ENCODE measurements at regions not wholly inside any gene's neighbourhood (a gene's known extent, or its start where the extent isn't known, plus 50 kb on each side); places are given as distances from the start of the nearest gene placed in this dataset.
A peak's percentile ranks its signal among the peaks of the same experiment; 100 is the strongest.

- Histone ChIP-seq H3K36me3 (replicated peaks in 1 of 2; ENCODE audit: control insufficient read depth in 2 of 2, insufficient read depth in 2 of 2, low read length in 2 of 2) (peaks cover 2 to 30% of the 10 kb centered on the region in 2 donors), H2AFZ (ENCODE audit: low read length) (no peak overlapping the region), H3K27me3 (ENCODE audit: control insufficient read depth in 3 of 3, insufficient read depth in 3 of 3, low read depth in 1 of 3, low read length in 3 of 3) (no peaks in the 10 kb centered on the region), H3K4me3 (ENCODE audit: low read length in 2 of 2) (no peak overlapping the region), H3K27ac (replicated peaks; ENCODE audit: low read length) (no peak overlapping the region), H3K9ac (ENCODE audit: low read depth, low read length, poor library complexity) (no peak overlapping the region), H3K18ac (ENCODE audit: low read length) (no peak overlapping the region), H4K91ac (ENCODE audit: low read depth, low read length, poor library complexity) (no peak overlapping the region), H3K79me1 (ENCODE audit: low read depth, low read length) (no peaks in the 10 kb centered on the region), H3K14ac (ENCODE audit: low read length) (no peak overlapping the region), H3K4me1 (ENCODE audit: control insufficient read depth in 2 of 2, insufficient read depth in 1 of 2, low read depth in 1 of 2, low read length in 2 of 2) (no peaks in the 10 kb centered on the region), H3K9me3 (replicated peaks in 1 of 2; ENCODE audit: control insufficient read depth in 2 of 2, insufficient read depth in 1 of 2, low read depth in 1 of 2, low read length in 2 of 2) (no peaks in the 10 kb centered on the region), H2BK5ac (ENCODE audit: low read length) (no peak overlapping the region), H2BK15ac (ENCODE audit: low read length) (no peak overlapping the region), H3K23ac (ENCODE audit: low read depth, low read length, poor library complexity) (no peak overlapping the region), H3K4ac (ENCODE audit: low read length) (no peak overlapping the region), H2AK5ac (ENCODE audit: low read depth, low read length) (no peak overlapping the region), H3K4me2 (ENCODE audit: insufficient read depth, low read length, poor library complexity, severe bottlenecking) (no peak overlapping the region), H4K8ac (ENCODE audit: low read depth, low read length) (no peak overlapping the region), H2BK12ac (ENCODE audit: low read length) (no peak overlapping the region), H2BK120ac (ENCODE audit: low read depth, low read length) (no peak overlapping the region)
- DNase-seq (ENCODE audit: low spot score), result no peak
- no CpG with 5 or more reads among the region's 3 CpGs for WGBS, 2 donors (ENCODE audit: extremely low coverage in 2 of 2, insufficient read length in 2 of 2, insufficient replicate concordance in 1 of 2)
Measured at GRCh38 chr12:27382924-27383323, 50.3 kb downstream of the BMAL2 start.

GRCh38 chr12:27383429-27384260 lies 51.0 kb downstream of the BMAL2 start:
- no peak overlapping the region for H4K8ac ChIP-seq (ENCODE audit: low read depth, low read length)
- H2BK120ac ChIP-seq (ENCODE audit: low read depth, low read length), result no peak overlapping the region
- no peak overlapping the region for H4K91ac ChIP-seq (ENCODE audit: low read depth, low read length, poor library complexity)
- no peak overlapping the region for H2AFZ ChIP-seq (ENCODE audit: low read length)
- no peak overlapping the region for H3K4ac ChIP-seq (ENCODE audit: low read length)
- no peak overlapping the region for H2BK12ac ChIP-seq (ENCODE audit: low read length)
- DNase-seq (ENCODE audit: low spot score), result peak; percentile 71
- H3K18ac ChIP-seq (ENCODE audit: low read length), result no peak overlapping the region
- no peaks in the 10 kb centered on the region for H3K9me3 ChIP-seq (replicated peaks in 1 of 2; ENCODE audit: control insufficient read depth in 2 of 2, insufficient read depth in 1 of 2, low read depth in 1 of 2, low read length in 2 of 2)
- WGBS, 2 donors (ENCODE audit: extremely low coverage in 2 of 2, insufficient read length in 2 of 2, insufficient replicate concordance in 1 of 2), result no CpG with 5 or more reads among the region's 12 CpGs
- H3K14ac ChIP-seq (ENCODE audit: low read length), result no peak overlapping the region
- H3K23ac ChIP-seq (ENCODE audit: low read depth, low read length, poor library complexity), result no peak overlapping the region
- no peak overlapping the region for H2BK5ac ChIP-seq (ENCODE audit: low read length)
- H2BK15ac ChIP-seq (ENCODE audit: low read length), result no peak overlapping the region
- no peak overlapping the region for H3K27ac ChIP-seq (replicated peaks; ENCODE audit: low read length)
- no peak overlapping the region for H3K4me3 ChIP-seq (ENCODE audit: low read length in 2 of 2)
- no peak overlapping the region for H3K4me2 ChIP-seq (ENCODE audit: insufficient read depth, low read length, poor library complexity, severe bottlenecking)
- peaks cover 4 to 34% of the 10 kb centered on the region in 2 donors for H3K36me3 ChIP-seq (replicated peaks in 1 of 2; ENCODE audit: control insufficient read depth in 2 of 2, insufficient read depth in 2 of 2, low read length in 2 of 2)
- H3K79me1 ChIP-seq (ENCODE audit: low read depth, low read length), result no peaks in the 10 kb centered on the region
- H3K27me3 ChIP-seq (ENCODE audit: control insufficient read depth in 3 of 3, insufficient read depth in 3 of 3, low read depth in 1 of 3, low read length in 3 of 3), result no peaks in the 10 kb centered on the region
- H3K4me1 ChIP-seq (ENCODE audit: control insufficient read depth in 2 of 2, insufficient read depth in 1 of 2, low read depth in 1 of 2, low read length in 2 of 2), result no peaks in the 10 kb centered on the region
- no peak overlapping the region for H2AK5ac ChIP-seq (ENCODE audit: low read depth, low read length)
- no peak overlapping the region for H3K9ac ChIP-seq (ENCODE audit: low read depth, low read length, poor library complexity)

GRCh38 chr12:27384261-27384590 lies 51.6 kb downstream of the BMAL2 start:
- no peak overlapping the region for H3K27ac ChIP-seq (replicated peaks; ENCODE audit: low read length)
- DNase-seq (ENCODE audit: low spot score), result no peak
- no peak overlapping the region for H3K4me3 ChIP-seq (ENCODE audit: low read length in 2 of 2)
- H3K4me1 ChIP-seq (ENCODE audit: control insufficient read depth in 2 of 2, insufficient read depth in 1 of 2, low read depth in 1 of 2, low read length in 2 of 2), result no peaks in the 10 kb centered on the region
- no peak overlapping the region for H2AFZ ChIP-seq (ENCODE audit: low read length)
- no peaks in the 10 kb centered on the region for H3K27me3 ChIP-seq (ENCODE audit: control insufficient read depth in 3 of 3, insufficient read depth in 3 of 3, low read depth in 1 of 3, low read length in 3 of 3)
- no peak overlapping the region for H3K14ac ChIP-seq (ENCODE audit: low read length)
- H2BK5ac ChIP-seq (ENCODE audit: low read length), result no peak overlapping the region
- no peak overlapping the region for H3K4ac ChIP-seq (ENCODE audit: low read length)
- no peaks in the 10 kb centered on the region for H3K79me1 ChIP-seq (ENCODE audit: low read depth, low read length)
- H3K9ac ChIP-seq (ENCODE audit: low read depth, low read length, poor library complexity), result no peak overlapping the region
- no peak overlapping the region for H3K18ac ChIP-seq (ENCODE audit: low read length)
- WGBS, 2 donors (ENCODE audit: extremely low coverage in 2 of 2, insufficient read length in 2 of 2, insufficient replicate concordance in 1 of 2), result no CpG with 5 or more reads among the region's 1 CpG
- H2BK12ac ChIP-seq (ENCODE audit: low read length), result no peak overlapping the region
- peaks cover 4 to 38% of the 10 kb centered on the region in 2 donors for H3K36me3 ChIP-seq (replicated peaks in 1 of 2; ENCODE audit: control insufficient read depth in 2 of 2, insufficient read depth in 2 of 2, low read length in 2 of 2)
- no peak overlapping the region for H3K23ac ChIP-seq (ENCODE audit: low read depth, low read length, poor library complexity)
- H4K8ac ChIP-seq (ENCODE audit: low read depth, low read length), result no peak overlapping the region
- no peak overlapping the region for H4K91ac ChIP-seq (ENCODE audit: low read depth, low read length, poor library complexity)
- no peak overlapping the region for H2BK15ac ChIP-seq (ENCODE audit: low read length)
- H3K9me3 ChIP-seq (replicated peaks in 1 of 2; ENCODE audit: control insufficient read depth in 2 of 2, insufficient read depth in 1 of 2, low read depth in 1 of 2, low read length in 2 of 2), result no peaks in the 10 kb centered on the region
- H3K4me2 ChIP-seq (ENCODE audit: insufficient read depth, low read length, poor library complexity, severe bottlenecking), result no peak overlapping the region
- no peak overlapping the region for H2BK120ac ChIP-seq (ENCODE audit: low read depth, low read length)
- H2AK5ac ChIP-seq (ENCODE audit: low read depth, low read length), result no peak overlapping the region

GRCh38 chr12:27385766-27386564 lies 53.3 kb downstream of the BMAL2 start:
- Histone ChIP-seq H3K14ac (ENCODE audit: low read length) (no peak overlapping the region), H2BK120ac (ENCODE audit: low read depth, low read length) (no peak overlapping the region), H3K4me2 (ENCODE audit: insufficient read depth, low read length, poor library complexity, severe bottlenecking) (no peak overlapping the region), H2BK15ac (ENCODE audit: low read length) (no peak overlapping the region), H2BK5ac (ENCODE audit: low read length) (no peak overlapping the region), H3K79me1 (ENCODE audit: low read depth, low read length) (no peaks in the 10 kb centered on the region), H3K36me3 (replicated peaks in 1 of 2; ENCODE audit: control insufficient read depth in 2 of 2, insufficient read depth in 2 of 2, low read length in 2 of 2) (peaks cover 4 to 45% of the 10 kb centered on the region in 2 donors), H2AFZ (ENCODE audit: low read length) (no peak overlapping the region), H3K23ac (ENCODE audit: low read depth, low read length, poor library complexity) (no peak overlapping the region), H4K91ac (ENCODE audit: low read depth, low read length, poor library complexity) (no peak overlapping the region), H3K27ac (replicated peaks; ENCODE audit: low read length) (no peak overlapping the region), H4K8ac (ENCODE audit: low read depth, low read length) (no peak overlapping the region), H3K9ac (ENCODE audit: low read depth, low read length, poor library complexity) (no peak overlapping the region), H3K4me1 (ENCODE audit: control insufficient read depth in 2 of 2, insufficient read depth in 1 of 2, low read depth in 1 of 2, low read length in 2 of 2) (no peaks in the 10 kb centered on the region), H2BK12ac (ENCODE audit: low read length) (no peak overlapping the region), H2AK5ac (ENCODE audit: low read depth, low read length) (no peak overlapping the region), H3K4me3 (ENCODE audit: low read length in 2 of 2) (no peak overlapping the region), H3K18ac (ENCODE audit: low read length) (no peak overlapping the region), H3K4ac (ENCODE audit: low read length) (no peak overlapping the region), H3K27me3 (ENCODE audit: control insufficient read depth in 3 of 3, insufficient read depth in 3 of 3, low read depth in 1 of 3, low read length in 3 of 3) (no peaks in the 10 kb centered on the region), H3K9me3 (replicated peaks in 1 of 2; ENCODE audit: control insufficient read depth in 2 of 2, insufficient read depth in 1 of 2, low read depth in 1 of 2, low read length in 2 of 2) (no peaks in the 10 kb centered on the region)
- no CpG with 5 or more reads among the region's 10 CpGs for WGBS, 2 donors (ENCODE audit: extremely low coverage in 2 of 2, insufficient read length in 2 of 2, insufficient replicate concordance in 1 of 2)
- no peak for DNase-seq (ENCODE audit: low spot score)

Data from neuronal stem cell (in vitro differentiated cells).